ENCODE measurements at regions not wholly inside any gene's neighbourhood (a gene's known extent, or its start where the extent isn't known, plus 50 kb on each side); places are given as distances from the start of the nearest gene placed in this dataset.

GRCh38 chr4:58602731-58603359 is 1492.7 kb upstream of the IGFBP7 start:
- no peaks in the 10 kb centered on the region for H3K36me3 ChIP-seq (ENCODE audit: control insufficient read depth, insufficient read depth, low read length)
- no peak overlapping the region for H3K9ac ChIP-seq (ENCODE audit: low read length)
- H3K4me3 ChIP-seq (ENCODE audit: low read length), result no peak overlapping the region
- H3K27me3 ChIP-seq (ENCODE audit: control insufficient read depth, insufficient read depth, low read length), result no peaks in the 10 kb centered on the region
- no peak overlapping the region for H3K27ac ChIP-seq (ENCODE audit: low read depth, low read length)
- no peaks in the 10 kb centered on the region for H3K4me1 ChIP-seq (ENCODE audit: control insufficient read depth, insufficient read depth, low read length)

- H3K27me3 ChIP-seq (ENCODE audit: control insufficient read depth, insufficient read depth, low read length), result no peaks in the 10 kb centered on the region
- H3K36me3 ChIP-seq (ENCODE audit: control insufficient read depth, insufficient read depth, low read length), result no peaks in the 10 kb centered on the region
- H3K9ac ChIP-seq (ENCODE audit: low read length), result no peak overlapping the region
- H3K27ac ChIP-seq (ENCODE audit: low read depth, low read length), result no peak overlapping the region
- no peaks in the 10 kb centered on the region for H3K4me1 ChIP-seq (ENCODE audit: control insufficient read depth, insufficient read depth, low read length)
- H3K4me3 ChIP-seq (ENCODE audit: low read length), result no peak overlapping the region
Measured at GRCh38 chr4:58602022-58602421, 1491.8 kb upstream of the IGFBP7 start.

GRCh38 chr4:58600290-58600689 is 1490.1 kb upstream of the IGFBP7 start:
- Histone ChIP-seq H3K9ac (ENCODE audit: low read length) (no peak overlapping the region), H3K4me1 (ENCODE audit: control insufficient read depth, insufficient read depth, low read length) (no peaks in the 10 kb centered on the region), H3K27me3 (ENCODE audit: control insufficient read depth, insufficient read depth, low read length) (no peaks in the 10 kb centered on the region), H3K4me3 (ENCODE audit: low read length) (no peak overlapping the region), H3K36me3 (ENCODE audit: control insufficient read depth, insufficient read depth, low read length) (no peaks in the 10 kb centered on the region), H3K27ac (ENCODE audit: low read depth, low read length) (no peak overlapping the region)

- H3K9ac ChIP-seq (ENCODE audit: low read length), result no peak overlapping the region
- no peak overlapping the region for H3K27ac ChIP-seq (ENCODE audit: low read depth, low read length)
- H3K36me3 ChIP-seq (ENCODE audit: control insufficient read depth, insufficient read depth, low read length), result no peaks in the 10 kb centered on the region
- H3K27me3 ChIP-seq (ENCODE audit: control insufficient read depth, insufficient read depth, low read length), result no peaks in the 10 kb centered on the region
- H3K4me1 ChIP-seq (ENCODE audit: control insufficient read depth, insufficient read depth, low read length), result no peaks in the 10 kb centered on the region
- H3K4me3 ChIP-seq (ENCODE audit: low read length), result no peak overlapping the region
Measured at GRCh38 chr4:58590722-58591121, 1480.5 kb upstream of the IGFBP7 start.

- H3K4me1 ChIP-seq (ENCODE audit: control insufficient read depth, insufficient read depth, low read length), result no peaks in the 10 kb centered on the region
- H3K36me3 ChIP-seq (ENCODE audit: control insufficient read depth, insufficient read depth, low read length), result no peaks in the 10 kb centered on the region
- no peak overlapping the region for H3K4me3 ChIP-seq (ENCODE audit: low read length)
- no peak overlapping the region for H3K9ac ChIP-seq (ENCODE audit: low read length)
- H3K27me3 ChIP-seq (ENCODE audit: control insufficient read depth, insufficient read depth, low read length), result no peaks in the 10 kb centered on the region
- H3K27ac ChIP-seq (ENCODE audit: low read depth, low read length), result no peak overlapping the region
Measured at GRCh38 chr4:58587856-58588255, 1477.7 kb upstream of the IGFBP7 start.

GRCh38 chr4:58566260-58566659 is 1456.1 kb upstream of the IGFBP7 start:
- no peaks in the 10 kb centered on the region for H3K4me1 ChIP-seq (ENCODE audit: control insufficient read depth, insufficient read depth, low read length)
- H3K9ac ChIP-seq (ENCODE audit: low read length), result no peak overlapping the region
- no peaks in the 10 kb centered on the region for H3K36me3 ChIP-seq (ENCODE audit: control insufficient read depth, insufficient read depth, low read length)
- no peaks in the 10 kb centered on the region for H3K27me3 ChIP-seq (ENCODE audit: control insufficient read depth, insufficient read depth, low read length)
- H3K4me3 ChIP-seq (ENCODE audit: low read length), result no peak overlapping the region
- no peak overlapping the region for H3K27ac ChIP-seq (ENCODE audit: low read depth, low read length)

- H3K9ac ChIP-seq (ENCODE audit: low read length), result no peak overlapping the region
- no peak overlapping the region for H3K27ac ChIP-seq (ENCODE audit: low read depth, low read length)
- no peaks in the 10 kb centered on the region for H3K27me3 ChIP-seq (ENCODE audit: control insufficient read depth, insufficient read depth, low read length)
- no peaks in the 10 kb centered on the region for H3K4me1 ChIP-seq (ENCODE audit: control insufficient read depth, insufficient read depth, low read length)
- no peak overlapping the region for H3K4me3 ChIP-seq (ENCODE audit: low read length)
- no peaks in the 10 kb centered on the region for H3K36me3 ChIP-seq (ENCODE audit: control insufficient read depth, insufficient read depth, low read length)
Measured at GRCh38 chr4:58564695-58565475, 1454.7 kb upstream of the IGFBP7 start.

GRCh38 chr4:58561170-58561569 is 1451.0 kb upstream of the IGFBP7 start:
- H3K4me1 ChIP-seq (ENCODE audit: control insufficient read depth, insufficient read depth, low read length), result no peaks in the 10 kb centered on the region
- H3K27ac ChIP-seq (ENCODE audit: low read depth, low read length), result no peak overlapping the region
- no peaks in the 10 kb centered on the region for H3K36me3 ChIP-seq (ENCODE audit: control insufficient read depth, insufficient read depth, low read length)
- no peak overlapping the region for H3K9ac ChIP-seq (ENCODE audit: low read length)
- H3K4me3 ChIP-seq (ENCODE audit: low read length), result no peak overlapping the region
- H3K27me3 ChIP-seq (ENCODE audit: control insufficient read depth, insufficient read depth, low read length), result no peaks in the 10 kb centered on the region

- H3K27me3 ChIP-seq (ENCODE audit: control insufficient read depth, insufficient read depth, low read length), result no peaks in the 10 kb centered on the region
- no peak overlapping the region for H3K27ac ChIP-seq (ENCODE audit: low read depth, low read length)
- H3K4me1 ChIP-seq (ENCODE audit: control insufficient read depth, insufficient read depth, low read length), result no peaks in the 10 kb centered on the region
- H3K4me3 ChIP-seq (ENCODE audit: low read length), result no peak overlapping the region
- H3K9ac ChIP-seq (ENCODE audit: low read length), result no peak overlapping the region
- H3K36me3 ChIP-seq (ENCODE audit: control insufficient read depth, insufficient read depth, low read length), result no peaks in the 10 kb centered on the region
Measured at GRCh38 chr4:58560736-58561135, 1450.6 kb upstream of the IGFBP7 start.

GRCh38 chr4:58553679-58554078 is 1443.5 kb upstream of the IGFBP7 start:
- H3K27ac ChIP-seq (ENCODE audit: low read depth, low read length), result no peak overlapping the region
- H3K4me1 ChIP-seq (ENCODE audit: control insufficient read depth, insufficient read depth, low read length), result no peaks in the 10 kb centered on the region
- no peak overlapping the region for H3K4me3 ChIP-seq (ENCODE audit: low read length)
- no peaks in the 10 kb centered on the region for H3K36me3 ChIP-seq (ENCODE audit: control insufficient read depth, insufficient read depth, low read length)
- no peaks in the 10 kb centered on the region for H3K27me3 ChIP-seq (ENCODE audit: control insufficient read depth, insufficient read depth, low read length)
- H3K9ac ChIP-seq (ENCODE audit: low read length), result no peak overlapping the region

- Histone ChIP-seq H3K9ac (ENCODE audit: low read length) (no peak overlapping the region), H3K4me3 (ENCODE audit: low read length) (no peak overlapping the region), H3K36me3 (ENCODE audit: control insufficient read depth, insufficient read depth, low read length) (no peaks in the 10 kb centered on the region), H3K27me3 (ENCODE audit: control insufficient read depth, insufficient read depth, low read length) (no peaks in the 10 kb centered on the region), H3K27ac (ENCODE audit: low read depth, low read length) (no peak overlapping the region), H3K4me1 (ENCODE audit: control insufficient read depth, insufficient read depth, low read length) (no peaks in the 10 kb centered on the region)
Measured at GRCh38 chr4:58553031-58553430, 1442.8 kb upstream of the IGFBP7 start.

- Histone ChIP-seq H3K4me1 (ENCODE audit: control insufficient read depth, insufficient read depth, low read length) (no peaks in the 10 kb centered on the region), H3K27ac (ENCODE audit: low read depth, low read length) (no peak overlapping the region), H3K36me3 (ENCODE audit: control insufficient read depth, insufficient read depth, low read length) (no peaks in the 10 kb centered on the region), H3K9ac (ENCODE audit: low read length) (no peak overlapping the region), H3K27me3 (ENCODE audit: control insufficient read depth, insufficient read depth, low read length) (no peaks in the 10 kb centered on the region), H3K4me3 (ENCODE audit: low read length) (no peak overlapping the region)
Measured at GRCh38 chr4:58551676-58552075, 1441.5 kb upstream of the IGFBP7 start.

- Histone ChIP-seq H3K36me3 (ENCODE audit: control insufficient read depth, insufficient read depth, low read length) (no peaks in the 10 kb centered on the region), H3K4me1 (ENCODE audit: control insufficient read depth, insufficient read depth, low read length) (no peaks in the 10 kb centered on the region), H3K27ac (ENCODE audit: low read depth, low read length) (no peak overlapping the region), H3K9ac (ENCODE audit: low read length) (no peak overlapping the region), H3K27me3 (ENCODE audit: control insufficient read depth, insufficient read depth, low read length) (no peaks in the 10 kb centered on the region), H3K4me3 (ENCODE audit: low read length) (no peak overlapping the region)
Measured at GRCh38 chr4:58543465-58543864, 1433.3 kb upstream of the IGFBP7 start.

All from rectal smooth muscle tissue (tissue), 1 donor.